HG03103 (cell line): ENCODE measurements at regions not wholly inside any gene's neighbourhood (a gene's known extent, or its start where the extent isn't known, plus 50 kb on each side); places are given as distances from the start of the nearest gene placed in this dataset.

Experiments
- ATAC-seq: cut with Tn5 transposase; IDR thresholded peaks from one replicate; pipeline ENCODE4 v1.9.1; 2021; ENCODE audit warnings: low read depth; ENCODE audit not compliant: unreplicated experiment

DNA sequence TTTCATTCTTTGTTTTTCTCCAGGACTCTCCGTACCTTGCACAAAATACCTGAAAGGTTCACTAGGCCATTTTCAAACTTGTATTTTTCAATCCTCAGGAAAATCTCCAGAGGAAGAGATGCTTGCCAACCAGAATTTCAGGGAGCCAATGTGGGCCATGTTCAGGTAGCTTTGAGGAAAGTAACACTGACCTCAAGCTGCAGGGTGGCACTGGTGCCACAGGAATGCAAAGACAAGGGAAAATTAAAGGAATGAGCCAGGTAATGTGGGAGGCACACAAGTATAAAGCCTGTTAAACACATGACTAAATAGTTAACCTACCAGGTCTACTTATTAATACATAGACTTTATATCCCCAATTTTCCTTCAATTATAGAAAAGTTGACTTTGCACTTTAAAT is 51.9 kb upstream of the GAP43 start:
- no peak for ATAC-seq
